Activated CD4-positive, alpha-beta T cell treated with anti-CD3 and anti-CD28 coated beads for 24 hours (primary cell): ENCODE measurements at regions not wholly inside any gene's neighbourhood (a gene's known extent, or its start where the extent isn't known, plus 50 kb on each side); places are given as distances from the start of the nearest gene placed in this dataset.

Experiments used
- DNase-seq, 2 donors: peaks; one replicate each; pipeline ENCODE4 v3.0.0-alpha.2; 2020; ENCODE audit warnings: low read depth in 2 of 2

- no peak for DNase-seq
Observed at GRCh38 chr9:109830545-109830944, 50.5 kb downstream of the PALM2AKAP2 start.

GRCh38 chr9:109831998-109832658 lies 52.1 kb downstream of the PALM2AKAP2 start:
- DNase-seq, result no peak

DNA sequence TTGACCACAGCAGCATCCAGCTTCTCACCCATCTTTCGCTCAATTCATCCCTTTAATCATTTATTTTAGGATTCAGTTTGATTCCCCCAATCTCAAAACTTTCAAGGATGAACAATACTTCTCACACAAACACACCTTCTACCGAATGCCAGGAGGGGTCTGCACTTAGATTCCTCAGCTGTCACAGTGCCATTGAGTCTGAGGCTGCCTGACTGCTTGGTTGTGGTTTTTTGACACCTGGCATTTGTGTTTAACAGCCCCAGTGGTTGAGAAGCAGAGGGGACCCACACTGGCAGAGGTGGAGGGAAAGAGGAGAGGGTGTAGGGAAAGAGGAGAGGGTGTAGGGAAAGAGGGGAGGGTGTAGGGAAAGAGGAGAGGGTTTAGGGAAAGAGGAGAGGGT lies 54.9 kb downstream of the PALM2AKAP2 start:
- DNase-seq, result no peak

GRCh38 chr9:109843641-109844040 lies 63.6 kb downstream of the PALM2AKAP2 start:
- no peak for DNase-seq

- DNase-seq, result no peak
Observed at GRCh38 chr9:109845226-109845625, 65.2 kb downstream of the PALM2AKAP2 start.

- DNase-seq, result no peak
Observed at GRCh38 chr9:109846776-109847175, 66.8 kb downstream of the PALM2AKAP2 start.

DNA sequence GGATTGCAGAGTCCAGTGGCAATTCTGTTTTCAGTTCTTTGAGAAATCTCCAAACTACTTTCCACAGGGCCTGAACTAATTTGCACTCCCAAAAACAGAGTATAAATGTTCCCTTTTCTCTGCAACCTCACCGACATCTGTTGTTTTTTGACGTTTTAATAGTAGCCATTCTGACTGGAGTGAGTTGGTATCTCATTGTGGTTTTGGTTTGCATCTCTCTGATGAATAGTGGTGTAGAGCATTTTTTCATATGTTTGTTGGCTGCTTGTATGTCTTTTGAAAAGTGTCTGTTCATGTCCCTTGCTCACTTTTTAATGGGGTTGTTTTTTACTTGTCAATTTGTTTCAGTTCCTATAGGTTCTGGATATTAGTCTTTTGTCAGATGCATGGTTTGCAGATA lies 72.6 kb downstream of the PALM2AKAP2 start:
- DNase-seq, result no peak

GRCh38 chr9:109855540-109855939 lies 75.5 kb downstream of the PALM2AKAP2 start:
- no peak for DNase-seq

GRCh38 chr9:109856785-109857184 lies 76.8 kb downstream of the PALM2AKAP2 start:
- DNase-seq, result no peak

DNA sequence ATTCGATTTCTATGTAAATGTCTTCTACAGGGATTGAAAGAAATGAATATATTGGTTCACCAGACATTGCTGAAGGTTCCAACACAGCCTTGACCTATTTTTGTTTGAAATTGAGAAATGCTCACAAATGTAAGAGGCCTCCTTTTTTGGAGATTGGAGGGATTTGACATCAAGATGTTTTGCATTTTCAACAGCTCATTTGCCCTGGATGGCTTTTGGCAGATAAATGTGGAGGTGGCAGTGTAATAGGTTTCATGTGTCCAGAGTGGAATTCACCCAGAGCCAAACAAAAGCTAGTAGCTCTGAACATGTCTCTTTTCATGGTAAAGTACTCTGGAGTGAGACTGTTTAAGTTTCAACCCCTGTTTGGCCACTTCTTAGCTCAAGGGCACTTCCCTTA lies 77.3 kb downstream of the PALM2AKAP2 start:
- DNase-seq, result no peak

DNA sequence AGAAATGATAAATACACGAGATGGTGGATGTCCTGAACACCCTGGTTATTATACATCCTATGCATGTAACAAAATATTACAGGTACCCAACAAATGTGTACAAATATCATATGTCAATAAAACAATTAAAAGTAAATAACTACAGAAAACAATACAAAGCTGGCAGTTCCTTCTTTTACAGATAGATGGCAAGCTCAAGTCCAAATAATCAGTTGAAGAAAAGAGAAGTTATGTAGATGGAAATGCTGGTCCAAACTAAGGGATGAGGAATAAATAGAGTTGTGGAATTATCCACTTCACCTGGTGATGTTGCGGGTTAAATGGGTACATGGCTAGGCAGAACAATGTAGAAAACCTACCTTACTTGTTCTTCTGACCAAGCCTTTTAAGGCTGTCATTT lies 79.4 kb downstream of the PALM2AKAP2 start:
- no peak for DNase-seq

DNA sequence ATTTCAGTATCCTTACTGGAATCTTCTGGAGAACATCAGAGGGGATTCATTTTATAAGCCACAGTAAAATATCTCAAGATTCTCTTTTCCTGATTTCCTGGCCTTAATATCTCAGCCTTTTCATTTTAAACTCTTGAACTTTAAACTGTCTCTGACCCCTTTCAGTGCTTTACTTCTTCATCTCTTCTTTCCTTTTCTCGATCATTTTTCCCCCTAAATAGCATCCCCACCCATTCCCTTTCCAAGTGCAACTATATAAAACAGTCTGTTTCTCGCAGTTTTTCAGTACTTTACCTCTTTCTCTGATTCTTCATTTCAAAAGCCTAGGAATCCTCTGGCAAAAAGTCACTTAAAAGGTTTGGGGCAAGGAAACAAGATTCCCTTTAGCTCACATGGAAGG lies 80.5 kb downstream of the PALM2AKAP2 start:
- no peak for DNase-seq

DNA sequence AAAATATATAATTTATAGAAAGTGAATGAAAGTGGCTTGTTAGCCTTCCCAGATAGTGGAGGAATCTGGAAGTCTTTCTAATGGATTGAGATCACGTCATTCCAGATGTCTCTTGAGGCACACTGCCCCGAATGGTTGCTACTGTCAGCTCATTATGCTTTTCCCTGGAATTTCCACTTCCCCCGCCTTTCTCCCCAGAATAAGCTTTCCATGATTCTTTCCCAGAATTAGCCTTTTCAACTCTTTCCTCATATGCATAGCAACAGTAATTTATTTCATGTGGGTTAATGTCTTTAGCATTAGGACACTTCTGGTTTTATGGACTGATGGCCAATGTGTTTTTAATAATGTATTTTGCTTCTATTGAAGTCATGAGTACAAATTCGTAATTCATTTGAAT lies 81.5 kb downstream of the PALM2AKAP2 start:
- DNase-seq, result no peak

- DNase-seq, result no peak
Observed at GRCh38 chr9:109861918-109862317, 81.9 kb downstream of the PALM2AKAP2 start.

GRCh38 chr9:109862452-109862851 lies 82.5 kb downstream of the PALM2AKAP2 start:
- no peak for DNase-seq

DNA sequence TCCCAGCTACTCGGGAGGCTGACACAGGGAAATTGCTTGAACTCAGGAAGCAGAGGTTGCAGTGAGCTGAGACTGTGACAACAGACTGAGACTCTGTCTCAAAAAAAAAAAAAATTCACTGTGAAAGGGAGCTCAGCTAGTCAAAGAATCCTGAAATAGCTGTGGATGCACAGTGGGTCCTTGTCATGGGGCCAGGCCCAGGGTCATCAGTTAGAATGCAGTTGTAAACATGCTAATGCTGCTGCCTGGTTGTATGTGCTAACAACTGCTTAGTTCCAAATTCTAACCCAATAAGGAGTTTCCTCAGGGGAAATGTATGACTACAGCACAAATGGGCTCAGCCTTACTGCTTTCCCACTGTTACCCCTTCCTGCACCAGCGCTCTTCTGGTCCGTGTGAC lies 84.0 kb downstream of the PALM2AKAP2 start:
- DNase-seq, result no peak

DNA sequence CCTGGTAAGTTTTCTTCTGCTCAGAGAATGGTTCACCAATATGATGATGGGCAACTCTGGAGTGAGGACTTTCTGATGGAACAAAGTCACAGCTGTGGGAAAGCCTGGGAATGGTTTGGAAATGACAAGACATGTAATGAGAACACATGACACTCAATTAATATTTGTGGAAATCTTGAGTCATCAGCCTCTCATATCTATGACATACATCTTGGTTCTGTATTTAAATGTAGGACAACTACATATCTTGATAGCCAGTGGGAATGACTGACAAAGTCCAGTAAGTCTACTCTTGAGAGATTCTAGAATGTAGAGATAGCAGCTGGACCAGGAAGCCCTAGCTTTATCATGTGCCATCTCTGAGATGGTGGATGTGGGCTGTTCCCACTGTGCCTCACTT lies 85.5 kb downstream of the PALM2AKAP2 start:
- DNase-seq, result no peak

- no peak for DNase-seq
Observed at GRCh38 chr9:109868207-109868606, 88.2 kb downstream of the PALM2AKAP2 start.

GRCh38 chr9:109868722-109869121 lies 88.7 kb downstream of the PALM2AKAP2 start:
- no peak for DNase-seq

DNA sequence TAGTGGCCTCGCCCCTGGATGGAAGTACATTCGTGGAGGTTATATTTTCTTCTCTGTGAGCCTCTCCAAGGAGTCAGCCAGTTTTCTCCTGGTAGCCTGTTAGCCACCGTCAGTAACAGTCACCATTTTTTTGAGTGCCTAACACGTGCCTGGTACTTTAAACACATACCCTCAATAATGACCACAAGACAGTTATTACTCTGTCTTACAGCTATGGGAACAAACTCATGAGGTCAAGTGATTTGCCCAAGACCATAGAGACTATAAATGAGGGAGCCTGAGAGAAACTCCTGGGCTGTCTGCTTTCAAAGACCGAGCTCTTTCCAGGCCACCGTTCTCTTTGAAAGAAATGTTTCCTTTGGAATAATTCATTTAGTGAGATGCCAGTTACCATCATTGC lies 90.4 kb downstream of the PALM2AKAP2 start:
- DNase-seq, result no peak

- no peak for DNase-seq
Observed at GRCh38 chr9:109872901-109873300, 92.9 kb downstream of the PALM2AKAP2 start.

DNA sequence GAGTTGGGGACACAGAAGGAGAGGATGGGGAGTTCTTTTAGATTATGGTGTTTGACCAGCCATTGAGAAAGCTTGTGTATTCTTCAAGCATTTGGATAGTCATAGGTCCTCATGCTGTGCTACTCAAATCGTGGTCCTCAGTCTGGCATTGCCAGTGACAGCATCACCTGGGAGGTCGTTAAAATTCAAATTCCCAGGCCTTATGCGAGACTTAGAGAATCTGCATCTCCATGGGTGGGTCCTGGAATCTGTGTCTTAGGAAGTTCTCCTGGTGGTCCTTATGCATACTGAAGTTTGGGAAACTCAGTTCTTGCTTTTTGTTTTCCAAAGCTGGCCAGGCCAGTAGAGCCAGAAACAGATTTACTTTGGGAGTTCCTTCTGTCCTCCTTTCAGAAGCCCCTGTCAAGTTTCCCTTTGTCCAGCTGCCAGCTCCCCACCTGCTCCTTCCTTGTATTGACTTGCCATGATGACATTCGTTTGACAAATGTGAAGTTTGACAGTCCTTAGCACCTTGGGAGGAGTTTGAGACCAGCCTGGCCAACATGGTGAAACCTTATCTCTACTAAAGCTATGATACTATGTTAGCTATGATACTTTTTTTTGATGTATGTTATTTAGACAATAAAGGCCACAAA lies 95.6 kb downstream of the PALM2AKAP2 start:
- no peak for DNase-seq

DNA sequence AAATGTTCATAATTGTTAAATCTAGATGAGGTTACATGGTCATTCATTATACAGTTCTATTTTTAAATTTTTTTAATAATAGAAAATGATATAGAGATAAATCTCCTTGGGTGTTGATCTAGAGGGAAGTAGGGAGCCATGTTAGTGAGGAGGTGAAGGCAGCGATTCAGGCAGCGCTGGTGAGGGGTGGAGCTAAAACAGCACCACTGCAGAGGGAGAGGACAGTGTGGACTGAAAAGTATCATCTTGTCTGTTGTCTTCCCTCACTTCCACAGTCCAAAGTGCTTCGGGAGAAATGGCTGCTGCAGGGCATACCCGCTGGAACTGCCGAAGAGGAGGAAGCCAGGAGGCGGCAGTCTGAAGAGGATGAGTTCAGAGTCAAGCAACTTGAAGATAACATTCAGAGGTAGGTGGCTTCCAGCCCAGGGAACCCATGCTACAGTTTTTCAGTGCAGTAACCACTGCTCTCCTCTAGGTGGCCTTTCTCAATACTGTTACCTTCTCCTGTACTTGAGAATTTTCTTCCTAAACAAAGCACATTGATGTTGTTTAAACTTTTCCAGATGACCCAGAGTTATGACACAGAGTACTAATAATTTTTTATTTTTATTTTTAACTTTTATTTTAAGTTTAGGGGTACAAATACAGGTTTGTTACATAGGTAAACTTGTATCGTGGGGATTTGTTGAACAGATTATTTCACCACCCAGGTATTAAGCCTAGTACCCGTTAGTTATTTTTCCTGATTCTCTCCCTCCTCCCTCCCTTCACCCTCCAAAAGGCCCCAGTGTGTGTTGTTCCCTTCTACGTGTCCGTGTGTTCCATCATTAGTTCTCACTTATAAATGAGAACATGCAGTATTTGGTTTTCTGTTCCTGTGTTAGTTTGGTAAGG lies 100.5 kb downstream of the PALM2AKAP2 start:
- no peak for DNase-seq
